Endothelial cell (in vitro differentiated cells): ENCODE measurements at regions not wholly inside any gene's neighbourhood (a gene's known extent, or its start where the extent isn't known, plus 50 kb on each side); places are given as distances from the start of the nearest gene placed in this dataset.

ENCODE experiments used
- DNase-seq: peaks from one replicate; pipeline ENCODE4 v3.0.0; 2021; ENCODE audit warnings: low spot score
- H3K27ac Mint-ChIP-seq: one replicate; pipeline ENCODE4 v1.8.0; 2021; ENCODE audit warnings: mixed read lengths, inconsistent platforms; ENCODE audit not compliant: unreplicated experiment
- H3K27me3 Mint-ChIP-seq: one replicate; pipeline ENCODE4 v1.8.0; 2021; ENCODE audit warnings: mild to moderate bottlenecking, moderate library complexity, mixed read lengths, inconsistent platforms; ENCODE audit not compliant: unreplicated experiment
- H3K36me3 Mint-ChIP-seq: one replicate; pipeline ENCODE4 v1.8.0; 2021; ENCODE audit warnings: mild to moderate bottlenecking, low read depth, mixed read lengths, inconsistent platforms; ENCODE audit not compliant: unreplicated experiment
- H3K4me1 Mint-ChIP-seq: one replicate; pipeline ENCODE4 v1.8.0; 2021; ENCODE audit warnings: mild to moderate bottlenecking, mixed read lengths, inconsistent platforms; ENCODE audit not compliant: unreplicated experiment
- H3K4me3 Mint-ChIP-seq: one replicate; pipeline ENCODE4 v1.8.0; 2021; ENCODE audit warnings: mild to moderate bottlenecking, mixed read lengths, inconsistent platforms; ENCODE audit not compliant: unreplicated experiment
- H3K9me3 Mint-ChIP-seq: one replicate; pipeline ENCODE4 v1.8.0; 2021; ENCODE audit warnings: mixed read lengths, inconsistent platforms; ENCODE audit not compliant: unreplicated experiment
- TF ChIP-seq, protein P1 (sequence below): fragments of 200-600 bp; sonication (generic); IDR thresholded peaks from one replicate; pipeline ENCODE4 v1.5.0; 2021; ENCODE audit warnings: antibody characterized with exemption; ENCODE audit not compliant: unreplicated experiment

DNA sequence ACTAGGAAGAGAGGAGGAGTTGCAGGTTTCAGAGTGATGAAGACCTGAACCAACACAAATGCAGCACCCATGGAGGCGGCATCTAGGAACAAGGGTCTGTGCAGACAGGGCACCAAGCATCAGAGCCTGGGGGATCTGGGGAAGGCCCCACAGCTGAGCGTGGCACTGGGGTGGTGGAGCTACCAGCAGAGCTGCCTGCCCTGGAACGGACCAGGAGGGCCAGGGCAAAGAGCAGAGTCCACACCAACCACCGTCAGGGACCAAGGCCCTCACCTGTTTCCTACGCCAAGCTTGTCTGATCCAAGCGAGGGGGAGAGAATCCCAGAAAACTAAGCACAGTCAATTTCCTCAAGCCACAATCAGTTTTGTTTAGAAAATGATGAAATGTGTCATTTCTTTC is 79.0 kb upstream of the SYT6 start:
- Mint-ChIP-seq H3K27ac (no peak overlapping the region), H3K9me3 (no peaks in the 10 kb centered on the region), H3K4me3 (no peak overlapping the region), H3K36me3 (no peaks in the 10 kb centered on the region), H3K4me1 (no peaks in the 10 kb centered on the region), H3K27me3 (peaks cover 3% of the 10 kb centered on the region)
- TF ChIP-seq, protein P1, sequence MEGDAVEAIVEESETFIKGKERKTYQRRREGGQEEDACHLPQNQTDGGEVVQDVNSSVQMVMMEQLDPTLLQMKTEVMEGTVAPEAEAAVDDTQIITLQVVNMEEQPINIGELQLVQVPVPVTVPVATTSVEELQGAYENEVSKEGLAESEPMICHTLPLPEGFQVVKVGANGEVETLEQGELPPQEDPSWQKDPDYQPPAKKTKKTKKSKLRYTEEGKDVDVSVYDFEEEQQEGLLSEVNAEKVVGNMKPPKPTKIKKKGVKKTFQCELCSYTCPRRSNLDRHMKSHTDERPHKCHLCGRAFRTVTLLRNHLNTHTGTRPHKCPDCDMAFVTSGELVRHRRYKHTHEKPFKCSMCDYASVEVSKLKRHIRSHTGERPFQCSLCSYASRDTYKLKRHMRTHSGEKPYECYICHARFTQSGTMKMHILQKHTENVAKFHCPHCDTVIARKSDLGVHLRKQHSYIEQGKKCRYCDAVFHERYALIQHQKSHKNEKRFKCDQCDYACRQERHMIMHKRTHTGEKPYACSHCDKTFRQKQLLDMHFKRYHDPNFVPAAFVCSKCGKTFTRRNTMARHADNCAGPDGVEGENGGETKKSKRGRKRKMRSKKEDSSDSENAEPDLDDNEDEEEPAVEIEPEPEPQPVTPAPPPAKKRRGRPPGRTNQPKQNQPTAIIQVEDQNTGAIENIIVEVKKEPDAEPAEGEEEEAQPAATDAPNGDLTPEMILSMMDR: no peak
- DNase-seq: no peak

DNA sequence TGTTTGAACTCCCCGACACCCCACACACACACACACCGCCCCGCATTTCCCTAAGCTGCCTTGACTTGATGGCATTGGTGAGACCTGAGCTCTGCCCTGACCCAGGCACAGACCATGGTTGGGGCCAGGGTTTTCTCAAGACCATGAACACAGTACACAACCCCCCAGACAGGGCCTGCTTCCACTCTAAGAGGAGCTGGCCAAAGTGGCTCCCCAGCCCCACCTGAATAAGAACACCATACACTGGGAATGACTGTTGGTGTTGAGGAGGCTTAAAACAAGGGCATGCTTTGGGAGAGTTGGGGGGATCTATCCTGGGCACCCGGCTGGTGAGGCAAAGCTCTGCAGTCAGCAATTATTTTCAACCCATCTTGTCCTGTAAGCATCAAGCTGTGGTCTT is 77.6 kb upstream of the SYT6 start:
- Mint-ChIP-seq H3K36me3 (no peaks in the 10 kb centered on the region), H3K4me1 (no peaks in the 10 kb centered on the region), H3K4me3 (no peak overlapping the region), H3K27me3 (peaks cover 2% of the 10 kb centered on the region), H3K9me3 (peaks cover 3% of the 10 kb centered on the region), H3K27ac (no peak overlapping the region)
- no peak for DNase-seq
- TF ChIP-seq, protein P1: no peak

DNA sequence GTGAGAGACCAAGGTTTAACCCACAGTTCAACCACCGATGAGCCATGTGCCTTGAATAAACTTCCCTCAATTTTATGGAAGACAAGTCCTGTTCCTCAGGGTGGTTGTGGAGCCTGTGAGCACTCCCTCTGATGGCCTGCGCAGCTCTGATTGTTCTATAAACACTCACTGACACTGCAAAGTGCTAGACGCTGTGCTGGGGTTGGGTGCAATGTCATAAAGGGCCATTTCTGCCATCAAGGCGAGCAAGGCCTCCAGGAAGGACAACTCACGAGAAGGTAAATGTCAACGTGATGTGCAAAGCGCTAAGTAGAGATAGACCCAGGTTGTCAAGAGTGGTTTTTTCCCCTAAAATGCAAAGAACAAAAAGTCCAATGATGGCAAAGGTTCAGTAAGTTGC is 75.7 kb upstream of the SYT6 start:
- peaks cover 3% of the 10 kb centered on the region for H3K9me3 Mint-ChIP-seq
- no peak overlapping the region for H3K4me3 Mint-ChIP-seq
- no peaks in the 10 kb centered on the region for H3K36me3 Mint-ChIP-seq
- TF ChIP-seq, protein P1: no peak
- no peak overlapping the region for H3K27ac Mint-ChIP-seq
- no peaks in the 10 kb centered on the region for H3K4me1 Mint-ChIP-seq
- peaks cover 2% of the 10 kb centered on the region for H3K27me3 Mint-ChIP-seq
- DNase-seq: no peak

DNA sequence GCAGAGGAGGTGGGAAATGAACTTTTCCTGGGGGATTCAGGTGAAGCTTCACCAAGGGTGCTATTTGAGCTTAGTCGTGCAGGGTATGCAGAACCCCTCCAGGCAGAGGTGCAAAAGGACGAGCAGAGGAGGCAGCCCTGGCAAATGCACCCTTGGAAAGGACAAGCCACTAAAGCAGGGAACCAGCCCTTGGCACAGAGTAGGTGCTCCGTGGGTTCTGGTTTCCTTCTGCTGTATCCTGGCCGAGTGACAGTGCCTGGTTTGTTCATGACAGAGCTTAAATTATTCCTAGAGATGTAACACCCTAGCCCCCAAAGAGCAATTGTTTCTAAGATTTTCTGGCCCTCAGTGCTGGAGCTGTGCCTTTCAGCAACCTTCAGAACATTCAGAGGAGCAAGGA is 73.4 kb upstream of the SYT6 start:
- no peaks in the 10 kb centered on the region for H3K4me1 Mint-ChIP-seq
- TF ChIP-seq, protein P1: no peak

DNA sequence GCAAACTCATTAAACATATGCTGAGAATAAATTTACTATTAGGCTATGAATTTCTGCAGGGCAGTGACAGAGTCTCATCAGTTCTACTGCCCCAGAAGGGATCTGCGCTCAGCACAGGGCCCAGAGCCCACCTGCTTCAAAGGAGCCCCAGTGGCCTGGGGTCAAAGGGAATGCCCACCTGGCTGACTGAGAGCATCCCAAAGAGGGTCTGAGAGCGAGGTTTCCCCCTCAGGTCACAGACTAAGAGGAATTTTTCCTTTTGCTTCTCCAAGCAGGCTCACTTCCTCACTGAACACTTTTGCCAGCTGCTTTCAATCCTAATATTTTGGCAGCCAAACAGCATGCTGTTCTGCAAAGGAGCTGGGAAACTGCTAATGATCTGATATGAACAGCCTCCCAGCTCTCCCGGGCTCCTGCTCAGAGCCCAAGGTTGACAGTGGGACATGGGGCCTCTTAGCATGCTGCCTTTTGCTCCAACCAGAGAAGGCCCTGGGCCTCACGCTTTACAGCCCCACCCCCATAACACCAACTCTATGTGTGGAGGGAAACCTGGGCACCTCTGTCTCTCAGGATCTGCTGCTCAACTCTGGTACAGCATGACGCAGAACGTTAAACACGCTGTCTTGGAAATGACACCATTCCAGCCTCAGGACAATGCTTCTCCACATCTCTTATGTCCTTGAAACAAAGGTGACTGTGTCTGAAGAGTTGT is 70.7 kb upstream of the SYT6 start:
- Mint-ChIP-seq H3K27ac (no peak overlapping the region), H3K4me1 (no peaks in the 10 kb centered on the region), H3K9me3 (peaks cover 3% of the 10 kb centered on the region), H3K4me3 (no peak overlapping the region), H3K36me3 (no peaks in the 10 kb centered on the region), H3K27me3 (no peaks in the 10 kb centered on the region)
- DNase-seq: no peak
- TF ChIP-seq, protein P1: no peak

More for the DNA sequence above, 73.4 kb upstream of the SYT6 start:
- H3K27ac Mint-ChIP-seq: no peak overlapping the region
- no peaks in the 10 kb centered on the region for H3K36me3 Mint-ChIP-seq
- peaks cover 3% of the 10 kb centered on the region for H3K9me3 Mint-ChIP-seq
- peaks cover 2% of the 10 kb centered on the region for H3K27me3 Mint-ChIP-seq
- DNase-seq: no peak
- no peak overlapping the region for H3K4me3 Mint-ChIP-seq
